Liver (tissue), 3 donors: ENCODE measurements at regions not wholly inside any gene's neighbourhood (a gene's known extent, or its start where the extent isn't known, plus 50 kb on each side); places are given as distances from the start of the nearest gene placed in this dataset.

ENCODE experiments used
- CTCF ChIP-seq: fragments of 150-350 bp; IDR thresholded peaks from 2 replicates; pipeline ENCODE4 v1.5.1; 2017; ENCODE audit warnings: improper control_type of control experiment, low read depth, low read length; ENCODE audit not compliant: missing input control
- EGR1 ChIP-seq, 2 donors: IDR thresholded peaks; 2 replicates each; pipeline ENCODE4 v1.6.1; 2016 to 2018; ENCODE audit warnings: antibody characterized with exemption in 2 of 2, low read depth in 2 of 2
- FOXA1 ChIP-seq: IDR thresholded peaks from 2 replicates; pipeline ENCODE4 v1.6.1; 2016; ENCODE audit warnings: antibody characterized with exemption
- GABPA ChIP-seq, 2 donors: IDR thresholded peaks in 1 of 2; conservative IDR thresholded peaks in 1 of 2; 2 replicates each; pipeline ENCODE4 v1.6.1; 2016; ENCODE audit warnings: antibody characterized with exemption in 2 of 2, mild to moderate bottlenecking in 1 of 2, moderate library complexity in 1 of 2
- HNF4A ChIP-seq, 2 donors: conservative IDR thresholded peaks; 2 replicates each; pipeline ENCODE4 v1.6.1; 2016; ENCODE audit warnings: antibody characterized with exemption in 2 of 2, mild to moderate bottlenecking in 2 of 2
- JUND ChIP-seq, 2 donors: IDR thresholded peaks; 2 replicates each; pipeline ENCODE4 v1.6.1; 2016; ENCODE audit warnings: antibody characterized with exemption in 2 of 2
- MAX ChIP-seq: IDR thresholded peaks from 2 replicates; pipeline ENCODE4 v1.6.1; 2016; ENCODE audit warnings: antibody characterized with exemption
- NR2F2 ChIP-seq: IDR thresholded peaks from 2 replicates; pipeline ENCODE4 v1.6.1; 2016; ENCODE audit warnings: antibody characterized with exemption
- RAD21 ChIP-seq, 2 donors: IDR thresholded peaks; 2 replicates each; pipeline ENCODE4 v1.6.1; 2016; ENCODE audit warnings: antibody characterized with exemption in 2 of 2, mild to moderate bottlenecking in 2 of 2
- REST ChIP-seq: IDR thresholded peaks from 2 replicates; pipeline ENCODE4 v1.6.1; 2016; ENCODE audit warnings: antibody characterized with exemption, mild to moderate bottlenecking
- SP1 ChIP-seq: IDR thresholded peaks from 2 replicates; pipeline ENCODE4 v1.6.1; 2018; ENCODE audit warnings: antibody characterized with exemption, mild to moderate bottlenecking
- TAF1 ChIP-seq: conservative IDR thresholded peaks from 2 replicates; pipeline ENCODE4 v1.6.1; 2016; ENCODE audit warnings: antibody characterized with exemption, mild to moderate bottlenecking
- YY1 ChIP-seq: IDR thresholded peaks from 2 replicates; pipeline ENCODE4 v1.6.1; 2016; ENCODE audit warnings: antibody characterized with exemption, mild to moderate bottlenecking
- ZBTB33 ChIP-seq: IDR thresholded peaks from 2 replicates; pipeline ENCODE4 v1.6.1; 2016; ENCODE audit warnings: antibody characterized with exemption
- donor health status: healthy.
- donor health status: healthy.

GRCh38 chr14:37864128-37864527 lies 268.7 kb downstream of the TTC6 start:
- no peak for TF ChIP-seq SP1
- TF ChIP-seq YY1 = no peak
- no peak for TF ChIP-seq CTCF
- no peak for TF ChIP-seq ZBTB33
- no peak for TF ChIP-seq RAD21 (IDR thresholded peaks at IDR 0.05)
- TF ChIP-seq GABPA (IDR thresholded peaks at IDR 0.05 in 1 of 2, conservative IDR thresholded peaks at IDR 0.05 in 1 of 2) = no peak
- TF ChIP-seq JUND (IDR thresholded peaks at IDR 0.05) = no peak
- TF ChIP-seq TAF1 = no peak
- no peak for TF ChIP-seq MAX
- TF ChIP-seq REST = no peak
- no peak for TF ChIP-seq HNF4A (conservative IDR thresholded peaks at IDR 0.05)
- no peak for TF ChIP-seq FOXA1
- no peak for TF ChIP-seq EGR1 (IDR thresholded peaks at IDR 0.05; ENCODE audit: low read depth in 2 of 2)
- no peak for TF ChIP-seq NR2F2
